ENCODE measurements at regions not wholly inside any gene's neighbourhood (a gene's known extent, or its start where the extent isn't known, plus 50 kb on each side); places are given as distances from the start of the nearest gene placed in this dataset.

DNA sequence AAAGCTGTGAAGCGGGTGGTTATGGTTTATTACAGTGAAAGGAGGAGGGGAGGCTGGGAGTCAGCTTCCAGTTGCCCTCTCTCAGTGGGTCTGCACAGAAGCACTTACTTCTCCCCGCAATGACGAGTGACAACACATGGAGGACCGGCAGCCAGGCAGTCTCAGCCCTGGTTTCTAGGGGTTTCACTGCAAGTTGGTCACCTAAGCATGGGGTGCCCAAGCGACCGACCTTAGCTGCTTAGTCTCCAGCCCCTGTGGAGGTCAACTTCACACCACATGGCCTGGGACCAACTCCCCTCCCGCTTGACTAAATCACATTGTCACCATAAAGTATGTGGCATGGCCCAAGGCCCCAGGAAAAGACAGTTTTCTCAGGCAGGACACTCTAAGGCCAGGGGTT lies 99.9 kb upstream of the ZNF32 start:
- TF ChIP-seq, protein P1, sequence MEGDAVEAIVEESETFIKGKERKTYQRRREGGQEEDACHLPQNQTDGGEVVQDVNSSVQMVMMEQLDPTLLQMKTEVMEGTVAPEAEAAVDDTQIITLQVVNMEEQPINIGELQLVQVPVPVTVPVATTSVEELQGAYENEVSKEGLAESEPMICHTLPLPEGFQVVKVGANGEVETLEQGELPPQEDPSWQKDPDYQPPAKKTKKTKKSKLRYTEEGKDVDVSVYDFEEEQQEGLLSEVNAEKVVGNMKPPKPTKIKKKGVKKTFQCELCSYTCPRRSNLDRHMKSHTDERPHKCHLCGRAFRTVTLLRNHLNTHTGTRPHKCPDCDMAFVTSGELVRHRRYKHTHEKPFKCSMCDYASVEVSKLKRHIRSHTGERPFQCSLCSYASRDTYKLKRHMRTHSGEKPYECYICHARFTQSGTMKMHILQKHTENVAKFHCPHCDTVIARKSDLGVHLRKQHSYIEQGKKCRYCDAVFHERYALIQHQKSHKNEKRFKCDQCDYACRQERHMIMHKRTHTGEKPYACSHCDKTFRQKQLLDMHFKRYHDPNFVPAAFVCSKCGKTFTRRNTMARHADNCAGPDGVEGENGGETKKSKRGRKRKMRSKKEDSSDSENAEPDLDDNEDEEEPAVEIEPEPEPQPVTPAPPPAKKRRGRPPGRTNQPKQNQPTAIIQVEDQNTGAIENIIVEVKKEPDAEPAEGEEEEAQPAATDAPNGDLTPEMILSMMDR (IDR thresholded peaks at IDR 0.05): no peak
- no peak for TF ChIP-seq POLR2A (IDR thresholded peaks at IDR 0.05)
